GM21786 (cell line): ENCODE measurements at regions not wholly inside any gene's neighbourhood (a gene's known extent, or its start where the extent isn't known, plus 50 kb on each side); places are given as distances from the start of the nearest gene placed in this dataset.

Experiments used
- ATAC-seq: cut with Tn5 transposase; IDR thresholded peaks from one replicate; pipeline ENCODE4 v1.9.1; 2021; ENCODE audit not compliant: unreplicated experiment

DNA sequence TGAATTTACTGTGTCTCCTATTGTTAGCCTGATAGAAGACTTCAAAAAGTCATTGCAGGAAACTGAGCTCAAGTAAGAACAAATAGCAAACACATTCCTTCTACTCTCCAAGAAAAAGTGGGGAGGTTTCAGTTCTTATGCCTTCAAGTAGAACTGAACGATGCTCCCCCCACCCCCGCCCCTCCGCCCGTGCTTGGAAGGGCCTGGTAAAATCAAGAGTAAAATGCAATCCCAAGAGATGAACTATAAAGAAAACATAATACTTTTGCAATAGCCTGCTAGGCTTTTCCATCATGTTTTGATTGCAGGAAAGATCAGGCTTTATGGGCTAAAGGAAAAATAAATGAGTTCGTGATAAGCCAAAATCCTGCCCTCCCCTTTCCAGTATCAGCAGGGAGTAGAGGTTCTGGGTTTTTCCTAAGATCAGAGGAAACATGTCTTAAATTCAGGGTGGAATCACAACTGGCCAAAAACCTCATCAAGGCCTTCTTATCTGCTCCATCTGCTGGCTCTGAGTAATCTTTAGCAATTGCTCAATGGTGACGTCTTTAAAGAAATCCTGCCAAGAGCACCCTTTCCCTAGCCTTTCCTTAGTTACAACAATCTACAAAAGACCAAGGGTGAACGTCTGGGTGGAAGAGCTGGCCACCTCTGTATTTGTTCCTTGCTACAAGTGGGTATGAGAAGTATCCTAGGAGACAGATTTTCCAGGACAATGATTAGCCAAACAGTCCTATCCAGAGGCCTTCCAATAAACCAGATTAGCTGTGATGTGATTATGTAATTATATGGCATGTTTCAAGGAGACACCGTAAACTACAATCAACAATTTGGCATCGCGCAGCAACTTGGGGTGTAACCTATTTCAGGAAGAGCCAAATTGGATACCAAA, 66.3 kb upstream of the FAM9C start:
- no peak for ATAC-seq

DNA sequence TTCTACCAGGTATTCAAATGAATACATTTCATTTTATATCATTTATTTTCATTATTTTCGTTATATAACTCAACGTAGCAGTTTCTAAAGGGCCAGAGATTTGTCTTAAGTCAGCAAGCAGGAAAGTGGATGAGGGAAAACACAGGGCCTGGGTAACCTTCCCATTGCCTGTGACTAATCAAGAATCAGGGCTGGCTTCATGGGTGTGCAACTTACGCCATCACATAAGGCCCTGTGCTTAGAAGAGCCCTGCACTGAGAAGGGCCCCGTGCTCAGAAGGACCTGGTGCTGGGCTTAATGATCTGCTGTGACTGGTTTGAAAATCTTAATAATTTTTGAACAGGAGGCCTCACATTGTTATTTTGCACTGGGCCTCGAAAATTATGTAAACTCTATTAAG, 65.4 kb upstream of the FAM9C start:
- no peak for ATAC-seq

DNA sequence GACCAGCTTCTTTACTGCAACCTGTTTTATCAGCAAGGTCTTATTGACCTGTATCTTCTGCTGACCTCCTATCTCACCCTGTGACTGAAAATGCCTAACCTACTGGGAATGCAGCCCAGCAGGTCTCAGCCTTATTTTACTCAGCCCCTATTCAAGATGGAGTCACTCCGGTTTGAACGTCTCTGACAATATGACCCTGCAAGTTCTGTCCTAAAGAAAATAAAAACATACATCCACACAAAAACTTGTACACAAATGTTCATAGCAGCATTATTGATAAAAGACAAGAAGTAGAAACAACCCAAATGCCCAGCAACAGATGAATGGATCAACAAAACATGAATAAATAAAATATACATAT, 59.5 kb upstream of the FAM9C start:
- no peak for ATAC-seq

DNA sequence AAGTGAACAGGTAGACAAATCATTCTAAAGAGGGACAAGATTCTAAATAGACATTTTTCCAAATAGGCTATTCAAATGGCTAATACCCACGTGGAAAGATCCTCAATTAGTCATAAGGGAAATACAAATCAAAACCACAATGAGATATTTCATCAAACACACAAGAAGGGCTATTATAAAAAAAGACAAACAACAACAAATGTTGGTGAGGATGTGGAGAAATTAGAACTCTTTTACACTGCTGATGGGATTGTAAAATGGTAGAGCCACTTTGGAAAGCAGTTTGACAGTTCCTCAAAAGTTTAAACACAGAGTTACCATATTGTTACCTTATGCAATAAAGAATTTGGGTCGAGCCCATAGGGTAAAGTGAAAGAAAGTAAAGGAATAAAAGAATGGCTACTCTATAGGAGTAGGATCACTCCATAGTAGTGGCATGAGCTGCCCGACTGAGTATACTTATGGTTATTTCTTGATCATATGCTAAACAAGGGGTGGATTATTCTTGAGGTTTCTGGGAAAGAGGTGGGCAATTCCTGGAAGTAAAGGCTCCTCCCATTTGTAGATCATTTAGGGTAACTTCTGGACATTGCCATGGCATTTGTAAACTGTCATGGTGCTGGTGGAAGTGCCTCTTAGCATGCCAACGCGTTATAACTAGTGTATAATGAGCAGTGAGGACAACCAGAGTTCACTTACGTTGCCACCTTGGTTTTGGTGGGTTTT, 58.9 kb upstream of the FAM9C start:
- ATAC-seq, result no peak

DNA sequence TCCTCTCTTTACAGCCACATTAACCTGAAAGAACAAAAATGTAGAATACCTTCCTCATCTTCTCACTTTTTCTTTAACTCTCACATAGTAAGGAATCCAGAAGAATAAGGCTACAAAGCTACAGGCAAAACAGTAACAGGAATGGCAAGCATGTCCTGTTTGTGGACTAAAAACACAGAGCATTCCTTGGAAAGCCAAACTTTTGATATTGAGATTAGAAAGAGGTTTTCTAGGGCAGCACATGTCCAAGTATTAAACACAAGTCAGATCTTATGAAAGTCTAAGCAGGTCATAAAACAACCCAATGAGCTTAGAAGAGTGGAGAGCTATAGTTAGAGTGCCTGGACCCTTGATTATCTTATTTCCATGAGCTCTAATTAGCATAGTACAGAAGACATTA, 58.2 kb upstream of the FAM9C start:
- no peak for ATAC-seq

DNA sequence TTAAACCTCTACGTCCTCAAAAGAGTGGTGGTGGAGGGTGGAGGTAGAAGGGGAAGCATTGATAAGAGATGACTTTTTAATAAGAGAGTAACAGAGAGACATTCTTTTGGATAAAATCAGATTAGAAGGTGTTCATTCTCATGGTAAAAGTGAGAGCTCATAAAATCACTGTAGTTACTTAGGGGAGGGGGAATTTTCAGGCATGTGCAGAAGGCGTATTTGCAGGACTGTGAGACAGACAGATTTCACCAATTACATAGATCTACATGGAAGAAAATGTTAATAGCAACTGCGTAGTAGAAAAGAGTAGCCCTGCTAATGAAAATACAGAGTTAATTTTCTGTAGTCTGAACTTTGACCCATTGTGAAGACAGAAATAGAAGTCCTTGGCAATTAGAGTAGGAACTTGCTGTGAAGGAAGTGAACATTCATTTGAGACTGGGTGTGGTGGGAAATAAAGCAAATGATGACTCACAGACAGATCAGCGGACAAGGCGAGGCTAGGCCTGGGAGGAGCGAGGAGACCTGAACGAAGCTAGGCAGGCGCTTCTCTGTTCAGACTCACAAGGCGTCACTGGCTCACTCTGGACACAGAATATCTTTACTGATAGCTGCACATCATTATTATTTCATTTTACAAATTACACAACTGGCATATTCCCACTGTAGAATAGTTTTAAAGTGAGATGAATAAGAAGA, 57.2 kb upstream of the FAM9C start:
- no peak for ATAC-seq

DNA sequence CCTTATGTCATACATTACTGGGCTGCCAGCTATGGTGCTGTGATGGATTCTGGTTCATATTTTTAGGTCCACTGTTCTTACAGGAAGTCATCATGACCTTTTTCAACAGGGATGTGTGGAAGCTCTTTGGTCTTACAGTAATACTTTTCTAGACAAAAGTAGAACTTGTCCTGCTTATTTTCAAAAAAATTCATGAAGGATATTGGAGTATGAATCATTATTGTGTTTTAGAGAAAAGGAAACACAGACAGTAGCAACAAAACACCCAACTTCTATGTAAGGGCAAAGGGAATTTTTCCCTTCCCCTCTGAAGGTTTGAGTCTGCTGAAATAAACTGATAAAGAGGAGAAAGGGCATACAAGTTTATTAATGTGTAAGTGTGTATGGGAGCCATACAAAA, 54.7 kb upstream of the FAM9C start:
- no peak for ATAC-seq

DNA sequence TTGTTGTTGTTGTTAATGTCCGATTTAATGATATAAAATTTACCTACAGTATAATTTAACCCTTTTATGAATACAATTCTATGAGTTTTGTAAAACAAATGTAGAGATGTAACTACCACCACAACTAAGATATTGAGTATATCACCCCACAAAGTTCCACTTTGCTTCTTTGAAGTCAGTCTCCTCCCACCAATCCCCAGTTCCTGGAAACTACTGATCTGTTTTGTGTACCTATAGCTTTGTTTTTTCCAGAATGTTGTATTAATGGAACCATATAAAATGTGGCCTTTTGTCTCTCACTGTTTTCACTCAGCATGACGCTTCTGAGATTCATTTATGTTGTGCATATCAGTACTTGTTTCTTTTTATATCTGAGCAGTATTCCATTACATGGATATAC, 52.3 kb upstream of the FAM9C start:
- no peak for ATAC-seq

DNA sequence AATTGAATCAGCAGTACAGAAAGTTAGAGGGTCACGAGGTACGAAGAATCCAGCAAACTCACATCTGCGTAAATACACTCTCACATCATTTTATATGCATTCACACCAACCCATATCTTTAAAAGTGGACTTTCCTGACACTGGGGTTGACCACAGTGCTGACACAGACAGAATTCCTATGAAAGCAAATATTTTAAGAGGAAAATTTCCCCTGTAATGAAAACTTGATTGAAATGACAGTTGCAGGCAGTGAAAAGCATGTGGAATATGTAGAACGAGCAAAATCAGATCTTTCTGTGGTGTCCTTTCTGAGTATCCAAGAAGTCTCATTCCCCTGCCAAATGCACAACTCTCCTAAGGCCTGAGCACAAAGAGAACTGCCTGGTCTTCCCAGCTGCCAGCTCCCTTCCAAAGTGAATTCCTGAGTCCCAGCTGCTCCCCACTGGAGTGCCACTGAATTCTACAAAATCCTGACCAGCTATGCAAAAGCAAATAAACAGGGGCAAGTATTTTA, 50.5 kb upstream of the FAM9C start:
- no peak for ATAC-seq

DNA sequence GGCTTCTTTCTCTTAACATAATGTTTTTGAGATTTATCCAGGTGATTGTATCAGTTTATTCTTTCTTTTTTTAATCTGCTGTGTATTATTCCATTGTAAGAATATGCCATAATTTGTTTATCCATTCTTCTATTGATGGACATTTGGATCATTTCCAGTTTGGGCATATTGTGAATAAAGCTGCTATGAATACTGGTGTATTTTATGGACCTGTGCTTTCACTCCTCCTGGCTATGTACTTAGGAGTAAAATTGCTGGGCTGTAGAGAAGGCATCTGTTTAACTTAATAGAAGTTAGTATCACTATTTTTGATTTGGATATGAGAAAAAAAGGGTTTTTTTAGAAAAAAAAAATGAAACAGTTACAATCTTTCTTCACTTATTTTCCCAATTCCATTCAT, 50.0 kb upstream of the FAM9C start:
- ATAC-seq, result no peak
